ENCODE measurements at regions not wholly inside any gene's neighbourhood (a gene's known extent, or its start where the extent isn't known, plus 50 kb on each side); places are given as distances from the start of the nearest gene placed in this dataset.

DNA sequence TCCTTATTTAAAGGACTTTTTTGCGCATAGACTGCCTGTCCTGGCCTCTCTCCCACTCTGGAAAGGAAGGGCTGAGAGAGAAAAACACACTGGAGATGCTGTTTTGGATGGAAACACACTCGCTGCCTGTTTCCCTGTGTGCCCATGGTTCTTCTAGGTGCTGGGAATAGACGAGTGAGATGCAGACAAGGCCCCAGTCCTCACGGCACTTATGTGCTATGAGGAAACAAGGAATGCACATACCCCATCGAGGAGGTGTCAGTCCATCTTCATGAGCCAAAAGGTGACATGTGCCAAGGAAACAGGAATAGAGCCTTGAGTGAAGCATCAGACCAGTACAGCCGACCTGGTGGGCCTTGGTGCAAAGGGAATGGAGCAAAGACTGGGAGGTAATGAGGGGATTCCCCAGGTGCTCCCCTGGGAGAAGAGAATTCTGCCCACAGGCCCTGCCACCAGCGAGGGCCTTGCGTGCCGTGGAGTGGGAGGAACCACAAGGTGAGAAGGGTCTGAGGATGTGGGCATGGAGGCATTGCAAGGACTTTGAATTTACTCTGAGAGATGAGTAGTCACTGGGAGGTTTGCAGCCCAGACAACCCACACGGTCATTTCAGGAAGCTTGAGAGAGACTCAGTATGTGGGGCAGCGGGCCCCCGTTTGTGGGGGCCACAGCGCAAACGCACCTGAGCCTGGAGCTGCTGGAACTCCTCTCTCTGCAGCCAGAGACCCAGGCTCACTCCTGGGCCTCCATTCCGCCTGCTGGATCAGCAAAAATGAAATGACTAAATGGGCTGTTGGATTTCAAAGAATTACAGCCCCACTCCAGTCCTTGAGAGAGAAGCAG, 197.5 kb upstream of the COPS8 start:
- Histone ChIP-seq H3K27ac (ENCODE audit: low read length) (no peak overlapping the region), H3K9me2 (ENCODE audit: insufficient read depth, low read length) (no peaks in the 10 kb centered on the region), H3K36me3 (ENCODE audit: insufficient read depth, low read length) (no peaks in the 10 kb centered on the region), H2AFZ (ENCODE audit: low read depth, low read length) (no peak overlapping the region), H3K9me3 (ENCODE audit: low read length) (no peaks in the 10 kb centered on the region), H3K79me2 (replicated peaks; ENCODE audit: insufficient read depth, low read length) (no peaks in the 10 kb centered on the region), H3F3A (ENCODE audit: insufficient read depth, low read length, poor library complexity, severe bottlenecking) (no peaks in the 10 kb centered on the region), H4K20me1 (ENCODE audit: insufficient read depth) (no peaks in the 10 kb centered on the region), H3K9ac (ENCODE audit: low read length) (no peak overlapping the region), H3K4me2 (ENCODE audit: low read length) (no peak overlapping the region), H3K4me3 (ENCODE audit: low read length) (no peak overlapping the region), H3K27me3 (ENCODE audit: insufficient read depth, low read depth, low read length) (no peaks in the 10 kb centered on the region)
- TF ChIP-seq TAF1 (IDR thresholded peaks at IDR 0.05; ENCODE audit: low read depth) (no peak), RAD21 (conservative IDR thresholded peaks at IDR 0.05) (no peak)

DNA sequence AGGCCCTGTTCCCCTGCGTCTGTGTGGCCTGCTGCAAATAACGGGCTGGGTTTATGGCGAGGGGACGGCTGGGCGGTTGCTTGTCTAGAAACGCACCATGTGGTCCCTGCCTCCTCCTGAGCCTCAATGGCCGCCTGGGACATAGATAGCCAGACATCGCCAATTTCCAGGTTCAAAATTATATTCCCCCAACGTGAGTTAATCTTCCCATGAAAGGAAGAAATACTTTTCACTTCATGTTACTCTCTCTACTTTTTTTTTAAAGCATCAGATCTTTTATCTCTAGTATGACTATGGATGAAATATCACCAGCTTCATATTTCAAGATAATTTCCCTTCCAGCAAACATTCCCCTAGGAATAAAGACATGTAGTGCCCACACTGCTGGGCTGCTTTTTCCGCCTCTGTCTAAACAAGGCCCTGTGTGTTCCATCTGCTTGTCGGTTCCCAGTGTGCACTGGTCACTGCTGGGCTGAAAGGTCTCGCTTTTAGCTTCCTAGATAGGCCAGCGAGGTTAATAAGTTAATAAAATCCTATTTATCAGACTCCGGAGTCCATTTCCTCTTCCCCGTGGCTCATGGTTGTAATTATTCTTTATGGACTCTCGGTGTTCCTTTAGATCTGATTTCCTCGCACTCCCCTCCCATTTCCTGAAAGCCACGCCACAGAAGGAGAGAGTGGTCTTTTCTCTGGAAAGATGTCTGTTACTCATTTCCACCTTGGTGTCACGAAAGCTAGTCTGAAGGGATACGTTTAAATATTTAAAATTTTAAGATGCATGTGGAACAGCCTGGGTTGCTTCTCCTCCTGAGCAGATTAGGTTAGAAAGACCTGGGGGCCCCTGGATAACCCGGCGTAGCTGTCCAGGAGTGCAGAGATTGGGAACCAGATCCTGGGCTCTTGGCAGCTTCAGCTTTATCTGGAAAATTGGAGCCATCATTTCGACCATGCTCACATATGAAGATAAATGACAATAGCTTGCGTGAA, 196.6 kb upstream of the COPS8 start:
- no peaks in the 10 kb centered on the region for H3F3A ChIP-seq (ENCODE audit: insufficient read depth, low read length, poor library complexity, severe bottlenecking)
- no peak overlapping the region for H3K4me3 ChIP-seq (ENCODE audit: low read length)
- H3K27me3 ChIP-seq (ENCODE audit: insufficient read depth, low read depth, low read length), result no peaks in the 10 kb centered on the region
- H3K79me2 ChIP-seq (replicated peaks; ENCODE audit: insufficient read depth, low read length), result no peaks in the 10 kb centered on the region
- H4K20me1 ChIP-seq (ENCODE audit: insufficient read depth), result no peaks in the 10 kb centered on the region
- H3K9me3 ChIP-seq (ENCODE audit: low read length), result no peaks in the 10 kb centered on the region
- no peak overlapping the region for H2AFZ ChIP-seq (ENCODE audit: low read depth, low read length)
- H3K9me2 ChIP-seq (ENCODE audit: insufficient read depth, low read length), result no peaks in the 10 kb centered on the region
- H3K9ac ChIP-seq (ENCODE audit: low read length), result no peak overlapping the region
- H3K4me2 ChIP-seq (ENCODE audit: low read length), result no peak overlapping the region
- TF ChIP-seq TAF1 (IDR thresholded peaks at IDR 0.05; ENCODE audit: low read depth) (no peak), EP300 (conservative IDR thresholded peaks at IDR 0.05; ENCODE audit: poor library complexity, severe bottlenecking) (no peak), SMC3 (conservative IDR thresholded peaks at IDR 0.05; ENCODE audit: poor library complexity) (no peak), EZH2 (IDR thresholded peaks at IDR 0.05; ENCODE audit: borderline replicate concordance, insufficient read depth, low read length, poor library complexity, severe bottlenecking) (no peak), RAD21 (conservative IDR thresholded peaks at IDR 0.05) (no peak), POLR2AphosphoS5 (IDR thresholded peaks at IDR 0.05) (no peak), MXI1 (conservative IDR thresholded peaks at IDR 0.05; ENCODE audit: poor library complexity, severe bottlenecking) (no peak)
- TF ChIP-seq, protein P1, sequence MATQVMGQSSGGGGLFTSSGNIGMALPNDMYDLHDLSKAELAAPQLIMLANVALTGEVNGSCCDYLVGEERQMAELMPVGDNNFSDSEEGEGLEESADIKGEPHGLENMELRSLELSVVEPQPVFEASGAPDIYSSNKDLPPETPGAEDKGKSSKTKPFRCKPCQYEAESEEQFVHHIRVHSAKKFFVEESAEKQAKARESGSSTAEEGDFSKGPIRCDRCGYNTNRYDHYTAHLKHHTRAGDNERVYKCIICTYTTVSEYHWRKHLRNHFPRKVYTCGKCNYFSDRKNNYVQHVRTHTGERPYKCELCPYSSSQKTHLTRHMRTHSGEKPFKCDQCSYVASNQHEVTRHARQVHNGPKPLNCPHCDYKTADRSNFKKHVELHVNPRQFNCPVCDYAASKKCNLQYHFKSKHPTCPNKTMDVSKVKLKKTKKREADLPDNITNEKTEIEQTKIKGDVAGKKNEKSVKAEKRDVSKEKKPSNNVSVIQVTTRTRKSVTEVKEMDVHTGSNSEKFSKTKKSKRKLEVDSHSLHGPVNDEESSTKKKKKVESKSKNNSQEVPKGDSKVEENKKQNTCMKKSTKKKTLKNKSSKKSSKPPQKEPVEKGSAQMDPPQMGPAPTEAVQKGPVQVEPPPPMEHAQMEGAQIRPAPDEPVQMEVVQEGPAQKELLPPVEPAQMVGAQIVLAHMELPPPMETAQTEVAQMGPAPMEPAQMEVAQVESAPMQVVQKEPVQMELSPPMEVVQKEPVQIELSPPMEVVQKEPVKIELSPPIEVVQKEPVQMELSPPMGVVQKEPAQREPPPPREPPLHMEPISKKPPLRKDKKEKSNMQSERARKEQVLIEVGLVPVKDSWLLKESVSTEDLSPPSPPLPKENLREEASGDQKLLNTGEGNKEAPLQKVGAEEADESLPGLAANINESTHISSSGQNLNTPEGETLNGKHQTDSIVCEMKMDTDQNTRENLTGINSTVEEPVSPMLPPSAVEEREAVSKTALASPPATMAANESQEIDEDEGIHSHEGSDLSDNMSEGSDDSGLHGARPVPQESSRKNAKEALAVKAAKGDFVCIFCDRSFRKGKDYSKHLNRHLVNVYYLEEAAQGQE (IDR thresholded peaks at IDR 0.05; ENCODE audit: borderline replicate concordance), result no peak
- TF ChIP-seq, protein P2, sequence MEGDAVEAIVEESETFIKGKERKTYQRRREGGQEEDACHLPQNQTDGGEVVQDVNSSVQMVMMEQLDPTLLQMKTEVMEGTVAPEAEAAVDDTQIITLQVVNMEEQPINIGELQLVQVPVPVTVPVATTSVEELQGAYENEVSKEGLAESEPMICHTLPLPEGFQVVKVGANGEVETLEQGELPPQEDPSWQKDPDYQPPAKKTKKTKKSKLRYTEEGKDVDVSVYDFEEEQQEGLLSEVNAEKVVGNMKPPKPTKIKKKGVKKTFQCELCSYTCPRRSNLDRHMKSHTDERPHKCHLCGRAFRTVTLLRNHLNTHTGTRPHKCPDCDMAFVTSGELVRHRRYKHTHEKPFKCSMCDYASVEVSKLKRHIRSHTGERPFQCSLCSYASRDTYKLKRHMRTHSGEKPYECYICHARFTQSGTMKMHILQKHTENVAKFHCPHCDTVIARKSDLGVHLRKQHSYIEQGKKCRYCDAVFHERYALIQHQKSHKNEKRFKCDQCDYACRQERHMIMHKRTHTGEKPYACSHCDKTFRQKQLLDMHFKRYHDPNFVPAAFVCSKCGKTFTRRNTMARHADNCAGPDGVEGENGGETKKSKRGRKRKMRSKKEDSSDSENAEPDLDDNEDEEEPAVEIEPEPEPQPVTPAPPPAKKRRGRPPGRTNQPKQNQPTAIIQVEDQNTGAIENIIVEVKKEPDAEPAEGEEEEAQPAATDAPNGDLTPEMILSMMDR (IDR thresholded peaks at IDR 0.05; ENCODE audit: poor library complexity, severe bottlenecking), result no peak
- no peak overlapping the region for H3K27ac ChIP-seq (ENCODE audit: low read length)
- H3K36me3 ChIP-seq (ENCODE audit: insufficient read depth, low read length), result no peaks in the 10 kb centered on the region

All from neural cell (in vitro differentiated cells).